ENCODE measurements at regions not wholly inside any gene's neighbourhood (a gene's known extent, or its start where the extent isn't known, plus 50 kb on each side); places are given as distances from the start of the nearest gene placed in this dataset.

GRCh38 chr3:194218646-194219453 lies 82.9 kb downstream of the HES1 start:
- no peak for DNase-seq (ENCODE audit: low read depth)

GRCh38 chr3:194219826-194220410 lies 84.0 kb downstream of the HES1 start:
- DNase-seq (ENCODE audit: low read depth): no peak

GRCh38 chr3:194220901-194221326 lies 85.0 kb downstream of the HES1 start:
- no peak for DNase-seq (ENCODE audit: low read depth)

GRCh38 chr3:194221336-194221735 lies 85.4 kb downstream of the HES1 start:
- no peak for DNase-seq (ENCODE audit: low read depth)

- DNase-seq (ENCODE audit: low read depth): no peak
These were observed 88.0 kb downstream of the HES1 start for GRCh38 chr3:194223951-194224350.

GRCh38 chr3:194224471-194225417 lies 88.8 kb downstream of the HES1 start:
- no peak for DNase-seq (ENCODE audit: low read depth)

GRCh38 chr3:194225418-194225812 lies 89.5 kb downstream of the HES1 start:
- no peak for DNase-seq (ENCODE audit: low read depth)

- no peak for DNase-seq (ENCODE audit: low read depth)
These were observed 90.2 kb downstream of the HES1 start for GRCh38 chr3:194225988-194226663.

GRCh38 chr3:194231929-194232832 lies 96.2 kb downstream of the HES1 start:
- DNase-seq (ENCODE audit: low read depth): no peak

GRCh38 chr3:194233150-194233549 lies 97.2 kb downstream of the HES1 start:
- no peak for DNase-seq (ENCODE audit: low read depth)

GRCh38 chr3:194235160-194235559 lies 99.2 kb downstream of the HES1 start:
- DNase-seq (ENCODE audit: low read depth): no peak

- DNase-seq (ENCODE audit: low read depth): no peak
These were observed 101.2 kb downstream of the HES1 start for GRCh38 chr3:194237110-194237509.

GRCh38 chr3:194240766-194241165 lies 104.8 kb downstream of the HES1 start:
- DNase-seq (ENCODE audit: low read depth): no peak

- no peak for DNase-seq (ENCODE audit: low read depth)
These were observed 107.4 kb downstream of the HES1 start for GRCh38 chr3:194243172-194243837.

GRCh38 chr3:194244167-194244566 lies 107.0 kb downstream of the CPN2 start:
- DNase-seq (ENCODE audit: low read depth): no peak

GRCh38 chr3:194245474-194245873 lies 105.7 kb downstream of the CPN2 start:
- no peak for DNase-seq (ENCODE audit: low read depth)

GRCh38 chr3:194245975-194246561 lies 105.1 kb downstream of the CPN2 start:
- no peak for DNase-seq (ENCODE audit: low read depth)

- DNase-seq (ENCODE audit: low read depth): no peak
These were observed 104.3 kb downstream of the CPN2 start for GRCh38 chr3:194246709-194247349.

- no peak for DNase-seq (ENCODE audit: low read depth)
These were observed 103.8 kb downstream of the CPN2 start for GRCh38 chr3:194247350-194247740.
